BJ (cell line): ENCODE measurements at regions not wholly inside any gene's neighbourhood (a gene's known extent, or its start where the extent isn't known, plus 50 kb on each side); places are given as distances from the start of the nearest gene placed in this dataset.
"Not testable (repeated sequence)": the region's sequence is repeated elsewhere in the genome, so short reads cannot be mapped to it uniquely, and the experiment has no call there.

Source experiments
- CTCF ChIA-PET: fragments of 350-600 bp; formaldehyde crosslinking; extraction: SDS; loops from one replicate; lab custom pipeline; 2021; ENCODE audit warnings: antibody characterized with exemption, inconsistent platforms; lab: Yijun Ruan, JAX
- POLR2A ChIA-PET: fragments of 300-600 bp; sonication (Branson Sonifier 250); formaldehyde crosslinking; extraction: SDS; loops from one replicate; lab custom pipeline; 2021; ENCODE audit warnings: antibody characterized with exemption; lab: Charles Lee
- DNase-seq: peaks from one replicate; pipeline ENCODE4 v3.0.0-alpha.2; 2011; ENCODE audit warnings: low read depth
- H3K27me3 ChIP-seq: 2 replicates; pipeline ENCODE4 v1.6.0; 2011; ENCODE audit warnings: low read length; ENCODE audit not compliant: control insufficient read depth, insufficient read depth
- H3K36me3 ChIP-seq: 2 replicates; pipeline ENCODE4 v1.5.1; 2011; ENCODE audit warnings: low read length; ENCODE audit not compliant: control insufficient read depth, insufficient read depth
- H3K4me3 ChIP-seq: 2 replicates; pipeline ENCODE4 v1.5.1; 2011; ENCODE audit warnings: low read depth, mild to moderate bottlenecking, control low read depth, low read length
- TF ChIP-seq, protein P1 (sequence below): IDR thresholded peaks from 2 replicates; pipeline ENCODE4 v1.5.1; 2011; ENCODE audit warnings: low read depth, mild to moderate bottlenecking, control low read depth, inconsistent platforms, low read length, moderate library complexity; ENCODE audit not compliant: insufficient read depth

DNA sequence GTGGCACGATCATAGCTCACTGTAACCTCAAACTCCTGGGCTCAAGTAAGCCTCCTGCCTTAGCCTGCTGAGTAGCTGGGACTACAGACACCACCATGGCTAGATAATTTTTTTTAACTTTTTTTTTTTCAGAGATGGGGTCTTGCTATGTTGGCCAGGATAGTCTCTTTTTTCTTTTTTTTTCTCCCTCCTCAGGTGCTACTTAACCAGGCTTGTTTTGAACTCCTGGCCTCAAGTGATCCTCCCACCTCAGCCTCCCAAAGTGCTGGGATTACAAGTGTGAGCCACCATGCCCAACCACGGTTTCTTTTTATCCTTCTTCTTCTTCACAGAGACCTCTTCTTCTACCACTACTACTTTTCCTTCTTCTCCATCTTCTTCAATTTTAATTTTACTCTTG, 53.8 kb upstream of the MAP4 start:
- no peak overlapping the region for H3K4me3 ChIP-seq
- CTCF ChIA-PET: no interaction called here
- TF ChIP-seq, protein P1, sequence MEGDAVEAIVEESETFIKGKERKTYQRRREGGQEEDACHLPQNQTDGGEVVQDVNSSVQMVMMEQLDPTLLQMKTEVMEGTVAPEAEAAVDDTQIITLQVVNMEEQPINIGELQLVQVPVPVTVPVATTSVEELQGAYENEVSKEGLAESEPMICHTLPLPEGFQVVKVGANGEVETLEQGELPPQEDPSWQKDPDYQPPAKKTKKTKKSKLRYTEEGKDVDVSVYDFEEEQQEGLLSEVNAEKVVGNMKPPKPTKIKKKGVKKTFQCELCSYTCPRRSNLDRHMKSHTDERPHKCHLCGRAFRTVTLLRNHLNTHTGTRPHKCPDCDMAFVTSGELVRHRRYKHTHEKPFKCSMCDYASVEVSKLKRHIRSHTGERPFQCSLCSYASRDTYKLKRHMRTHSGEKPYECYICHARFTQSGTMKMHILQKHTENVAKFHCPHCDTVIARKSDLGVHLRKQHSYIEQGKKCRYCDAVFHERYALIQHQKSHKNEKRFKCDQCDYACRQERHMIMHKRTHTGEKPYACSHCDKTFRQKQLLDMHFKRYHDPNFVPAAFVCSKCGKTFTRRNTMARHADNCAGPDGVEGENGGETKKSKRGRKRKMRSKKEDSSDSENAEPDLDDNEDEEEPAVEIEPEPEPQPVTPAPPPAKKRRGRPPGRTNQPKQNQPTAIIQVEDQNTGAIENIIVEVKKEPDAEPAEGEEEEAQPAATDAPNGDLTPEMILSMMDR: no peak
- no peaks in the 10 kb centered on the region for H3K27me3 ChIP-seq
- 0 out of 2 replicates have a peak, but pooled peaks cover 1% of the 10 kb centered on the region for H3K36me3 ChIP-seq
- DNase-seq: no peak
- POLR2A ChIA-PET: no interaction called here

DNA sequence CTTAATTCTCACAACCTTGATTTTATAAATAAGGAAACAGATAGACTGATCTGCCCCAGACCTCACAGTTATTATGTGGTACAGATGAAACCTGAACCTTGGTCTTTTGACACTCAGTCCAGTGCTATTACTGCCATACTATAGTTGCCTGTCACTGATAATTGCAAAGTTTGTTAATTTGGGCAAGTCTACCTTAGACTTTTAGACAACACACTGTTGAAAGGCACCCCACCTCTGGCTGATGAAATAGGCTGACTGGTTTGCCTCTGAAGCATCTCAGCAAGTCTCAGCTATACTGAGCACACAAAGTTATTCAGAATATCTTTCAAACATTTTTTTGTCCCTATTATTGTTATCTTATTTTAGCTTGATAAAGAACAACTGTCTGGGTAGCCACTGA, 53.1 kb upstream of the MAP4 start:
- ChIA-PET POLR2A (no interaction called here), CTCF (no interaction called here)
- Histone ChIP-seq H3K27me3 (no peaks in the 10 kb centered on the region), H3K36me3 (0 out of 2 replicates have a peak, but pooled peaks cover 1% of the 10 kb centered on the region), H3K4me3 (no peak overlapping the region)
- DNase-seq: no peak
- TF ChIP-seq, protein P1: no peak

DNA sequence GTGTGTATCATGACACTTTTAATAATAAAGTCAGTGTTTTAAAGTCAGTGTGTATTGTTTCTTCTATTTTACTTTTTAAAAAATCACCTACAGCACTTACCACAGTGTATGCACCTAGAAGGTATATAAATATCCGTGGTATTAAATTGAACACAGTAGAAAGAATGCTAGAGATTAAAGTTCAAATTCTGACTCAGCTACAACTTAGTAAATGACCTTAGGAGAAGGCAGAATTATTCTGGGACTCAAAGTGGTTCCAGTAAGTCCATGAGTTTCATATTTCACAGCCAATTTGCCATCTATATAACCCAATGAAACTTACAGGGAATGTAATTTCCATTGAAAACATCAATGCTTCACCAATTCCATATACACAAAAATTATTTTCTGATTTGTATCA, 52.7 kb upstream of the MAP4 start:
- TF ChIP-seq, protein P1: no peak
- no peak for DNase-seq
- ChIA-PET POLR2A (no interaction called here), CTCF (no interaction called here)
- no peak overlapping the region for H3K4me3 ChIP-seq
- H3K36me3 ChIP-seq: 0 out of 2 replicates have a peak, but pooled peaks cover 1% of the 10 kb centered on the region
- no peaks in the 10 kb centered on the region for H3K27me3 ChIP-seq

DNA sequence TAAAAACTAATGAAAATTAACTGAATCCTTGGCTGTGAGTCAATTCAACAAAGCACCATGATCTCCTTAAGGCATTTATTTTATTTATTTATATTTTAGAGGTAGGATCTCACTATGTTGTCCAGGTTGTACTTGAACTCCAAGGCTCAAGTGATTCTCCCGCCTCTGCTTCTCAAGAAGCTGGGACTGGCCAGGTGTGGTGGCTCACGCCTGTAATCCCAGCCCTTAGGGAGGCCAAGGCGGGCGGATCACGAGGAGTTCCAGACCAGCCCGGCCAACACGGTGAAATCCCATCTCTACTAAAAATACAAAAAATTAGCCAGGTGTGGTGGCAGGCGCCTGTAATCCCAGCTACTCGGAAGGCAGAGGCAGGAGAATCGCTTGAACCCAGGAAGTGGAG, 52.1 kb upstream of the MAP4 start:
- CTCF ChIA-PET, DNase-seq, POLR2A ChIA-PET: not testable (repeated sequence)

DNA sequence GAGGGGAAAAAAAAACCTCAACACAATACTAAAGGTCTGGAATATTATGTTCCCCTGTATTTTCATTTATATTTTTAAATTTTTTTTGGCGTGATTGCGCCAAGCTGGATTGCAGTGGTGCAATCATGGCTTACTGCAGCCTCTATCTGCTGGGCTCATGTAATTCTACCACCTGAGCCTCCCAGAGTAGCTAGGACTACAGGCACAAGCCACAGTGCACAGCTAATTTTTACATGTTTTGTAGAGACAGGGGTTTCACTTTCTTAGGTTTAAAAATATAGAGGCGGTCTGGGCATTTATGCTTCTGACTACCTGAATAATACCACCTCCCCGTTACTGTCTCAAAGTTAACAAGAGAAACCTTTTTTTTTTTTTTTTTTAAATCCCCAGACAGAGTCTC, 51.1 kb upstream of the MAP4 start:
- Histone ChIP-seq H3K4me3 (no peak overlapping the region), H3K27me3 (no peaks in the 10 kb centered on the region), H3K36me3 (0 out of 2 replicates have a peak, but pooled peaks cover 1% of the 10 kb centered on the region)
- no peak for DNase-seq
- TF ChIP-seq, protein P1: no peak
- CTCF ChIA-PET: no interaction called here
- POLR2A ChIA-PET: no interaction called here

More for the DNA sequence above, 52.1 kb upstream of the MAP4 start:
- not testable (repeated sequence) for H3K27me3 ChIP-seq, H3K4me3 ChIP-seq, H3K36me3 ChIP-seq
